ENCODE measurements at regions not wholly inside any gene's neighbourhood (a gene's known extent, or its start where the extent isn't known, plus 50 kb on each side); places are given as distances from the start of the nearest gene placed in this dataset.

- Histone ChIP-seq H3K4me2 (no peak overlapping the region), H3K4me1 (replicated peaks; ENCODE audit: insufficient read depth) (no peaks in the 10 kb centered on the region), H3K36me3 (ENCODE audit: low read depth) (no peaks in the 10 kb centered on the region), H4K20me1 (ENCODE audit: insufficient read depth) (no peaks in the 10 kb centered on the region), H2AFZ (no peak overlapping the region), H3K4me3 (no peak overlapping the region), H3K79me2 (ENCODE audit: low read depth) (no peaks in the 10 kb centered on the region), H3F3A (ENCODE audit: insufficient read depth, low read depth) (no peaks in the 10 kb centered on the region), H3K27me3 (ENCODE audit: insufficient read depth, low read depth) (no peaks in the 10 kb centered on the region), H3K9me2 (ENCODE audit: insufficient read depth) (no peaks in the 10 kb centered on the region), H3K9me3 (ENCODE audit: insufficient read depth, low read depth) (no peaks in the 10 kb centered on the region), H3K27ac (no peak overlapping the region)
- intact Hi-C loops (cut with micrococcal nuclease; ENCODE audit: unreplicated experiment): no loop called here
- no TSS peak for BruUV-seq (replicated peaks)
- TF ChIP-seq EZH2 (IDR thresholded peaks at IDR 0.05; ENCODE audit: low read depth): no peak
- TF ChIP-seq CTCF (conservative IDR thresholded peaks at IDR 0.05): no peak
- ChIA-PET POLR2A (ENCODE audit: unreplicated experiment) (no interaction called here), CTCF (no interaction called here)
- DNase-seq: no peak
Observed at GRCh38 chr4:91936311-91936710, 367.5 kb upstream of the GRID2 start.

GRCh38 chr4:91957963-91958362, 345.8 kb upstream of the GRID2 start:
- Histone ChIP-seq H3K36me3 (ENCODE audit: low read depth) (no peaks in the 10 kb centered on the region), H3K4me1 (replicated peaks; ENCODE audit: insufficient read depth) (no peaks in the 10 kb centered on the region), H3K9me3 (ENCODE audit: insufficient read depth, low read depth) (no peaks in the 10 kb centered on the region), H3K27ac (no peak overlapping the region), H3K9me2 (ENCODE audit: insufficient read depth) (no peaks in the 10 kb centered on the region), H3K4me2 (no peak overlapping the region), H3K27me3 (ENCODE audit: insufficient read depth, low read depth) (no peaks in the 10 kb centered on the region), H4K20me1 (ENCODE audit: insufficient read depth) (no peaks in the 10 kb centered on the region), H3K79me2 (ENCODE audit: low read depth) (no peaks in the 10 kb centered on the region), H2AFZ (no peak overlapping the region), H3F3A (ENCODE audit: insufficient read depth, low read depth) (no peaks in the 10 kb centered on the region), H3K4me3 (no peak overlapping the region)
- no peak for DNase-seq
- POLR2A ChIA-PET (ENCODE audit: unreplicated experiment): no interaction called here
- CTCF ChIA-PET: no interaction called here
- no TSS peak for BruUV-seq (replicated peaks)
- TF ChIP-seq CTCF (conservative IDR thresholded peaks at IDR 0.05) (no peak), EZH2 (IDR thresholded peaks at IDR 0.05; ENCODE audit: low read depth) (no peak)
- intact Hi-C loops (cut with micrococcal nuclease; ENCODE audit: unreplicated experiment): no loop called here

- BruUV-seq (replicated peaks): no TSS peak
- no peaks in the 10 kb centered on the region for H3K4me1 ChIP-seq (replicated peaks; ENCODE audit: insufficient read depth)
- no peaks in the 10 kb centered on the region for H3K9me2 ChIP-seq (ENCODE audit: insufficient read depth)
- no peaks in the 10 kb centered on the region for H3F3A ChIP-seq (ENCODE audit: insufficient read depth, low read depth)
- no peak overlapping the region for H3K4me3 ChIP-seq
- H4K20me1 ChIP-seq (ENCODE audit: insufficient read depth): no peaks in the 10 kb centered on the region
- no peaks in the 10 kb centered on the region for H3K36me3 ChIP-seq (ENCODE audit: low read depth)
- ChIA-PET POLR2A (ENCODE audit: unreplicated experiment) (no interaction called here), CTCF (no interaction called here)
- no peak overlapping the region for H3K4me2 ChIP-seq
- no peaks in the 10 kb centered on the region for H3K79me2 ChIP-seq (ENCODE audit: low read depth)
- no peak for TF ChIP-seq EZH2 (IDR thresholded peaks at IDR 0.05; ENCODE audit: low read depth)
- TF ChIP-seq CTCF (conservative IDR thresholded peaks at IDR 0.05): no peak
- no peak overlapping the region for H2AFZ ChIP-seq
- intact Hi-C loops (cut with micrococcal nuclease; ENCODE audit: unreplicated experiment): no loop called here
- H3K9me3 ChIP-seq (ENCODE audit: insufficient read depth, low read depth): no peaks in the 10 kb centered on the region
- H3K27me3 ChIP-seq (ENCODE audit: insufficient read depth, low read depth): no peaks in the 10 kb centered on the region
- no peak for DNase-seq
- no peak overlapping the region for H3K27ac ChIP-seq
Observed at GRCh38 chr4:91958596-91958995, 345.2 kb upstream of the GRID2 start.

All from PC-9 (cell line).